DND-41 (cell line): ENCODE measurements at regions not wholly inside any gene's neighbourhood (a gene's known extent, or its start where the extent isn't known, plus 50 kb on each side); places are given as distances from the start of the nearest gene placed in this dataset.

ENCODE experiments used
- CTCF ChIP-seq: IDR thresholded peaks from 2 replicates; pipeline ENCODE4 v1.5.1; 2012; ENCODE audit warnings: borderline replicate concordance, low read length, moderate library complexity, mild to moderate bottlenecking; ENCODE audit not compliant: poor library complexity, severe bottlenecking; ENCODE audit errors: extremely low read depth
- EZH2 ChIP-seq: IDR thresholded peaks from 3 replicates; pipeline ENCODE4 v1.6.1; 2012; ENCODE audit warnings: borderline replicate concordance, low read depth, mild to moderate bottlenecking, moderate library complexity, low read length, inconsistent platforms; ENCODE audit not compliant: severe bottlenecking

- no peak for TF ChIP-seq CTCF
- TF ChIP-seq EZH2, result no peak
These were observed 1805.9 kb downstream of the NCAM2 start for GRCh38 chr21:22804151-22804550.
